HepG2 (cell line): ENCODE measurements at regions not wholly inside any gene's neighbourhood (a gene's known extent, or its start where the extent isn't known, plus 50 kb on each side); places are given as distances from the start of the nearest gene placed in this dataset.

ENCODE experiments used
- HNF1A ChIP-seq, 2 experiments: sonication (generic) in 1 of 2; formaldehyde crosslinking in 1 of 2; IDR thresholded peaks; 2 replicates each; pipeline versions ENCODE4 v1.4.0 to v1.6.1; 2016 to 2020; ENCODE audit warnings: borderline replicate concordance in 1 of 2, low read depth in 1 of 2, mild to moderate bottlenecking in 1 of 2, missing genetic modification reagents in 1 of 2
- KAT7 ChIP-seq: IDR thresholded peaks from 2 replicates; pipeline ENCODE4 v1.6.1; 2018; ENCODE audit warnings: borderline replicate concordance, missing compliant biosample characterization
- RBFOX2 ChIP-seq: fragments of 200-400 bp; formaldehyde crosslinking; IDR thresholded peaks from 2 replicates; pipeline ENCODE4 v1.6.1; 2017; ENCODE audit warnings: low read depth, mild to moderate bottlenecking, low read length
- RCOR2 ChIP-seq: IDR thresholded peaks from 2 replicates; pipeline ENCODE4 v1.6.1; 2016; ENCODE audit warnings: missing biosample characterization, missing genetic modification reagents
- RXRB ChIP-seq: IDR thresholded peaks from 2 replicates; pipeline ENCODE4 v1.6.1; 2016; ENCODE audit warnings: borderline replicate concordance, missing genetic modification reagents, missing compliant biosample characterization
- ZNF546 ChIP-seq: sonication (generic); formaldehyde crosslinking; conservative IDR thresholded peaks from 2 replicates; pipeline ENCODE4 v1.8.1; 2023; ENCODE audit warnings: mild to moderate bottlenecking, missing genetic modification reagents
- ZNF597 ChIP-seq: sonication (generic); formaldehyde crosslinking; IDR thresholded peaks from 2 replicates; pipeline ENCODE4 v1.5.0; 2020; ENCODE audit warnings: missing genetic modification reagents
- ZNF761 ChIP-seq: sonication (generic); formaldehyde crosslinking; conservative IDR thresholded peaks from 2 replicates; pipeline ENCODE4 v1.4.0; 2020; ENCODE audit warnings: mild to moderate bottlenecking, missing genetic modification reagents
- ZNF773 ChIP-seq: sonication (generic); formaldehyde crosslinking; IDR thresholded peaks from 2 replicates; pipeline ENCODE4 v1.4.0; 2020; ENCODE audit warnings: missing genetic modification reagents, borderline replicate concordance
- TF ChIP-seq, protein P1 (sequence below): sonication (generic); formaldehyde crosslinking; IDR thresholded peaks from 2 replicates; pipeline ENCODE4 v1.8.1; 2023; ENCODE audit warnings: mild to moderate bottlenecking, missing genetic modification reagents, borderline replicate concordance

GRCh38 chr11:11036185-11036847 is 178.5 kb upstream of the ZBED5 start (continued):
- no peak for TF ChIP-seq HNF1A (IDR thresholded peaks at IDR 0.05; ENCODE audit: low read depth)
- no peak for TF ChIP-seq HNF1A (CRISPR knock-in tag; IDR thresholded peaks at IDR 0.05; ENCODE audit: borderline replicate concordance)
- no peak for TF ChIP-seq RCOR2 (CRISPR knock-in tag)
- no peak for TF ChIP-seq RXRB (CRISPR knock-in tag)
- TF ChIP-seq ZNF546 (CRISPR knock-in tag) = no peak
- no peak for TF ChIP-seq RBFOX2
- no peak for TF ChIP-seq ZNF773 (CRISPR knock-in tag)
- TF ChIP-seq, protein P1, sequence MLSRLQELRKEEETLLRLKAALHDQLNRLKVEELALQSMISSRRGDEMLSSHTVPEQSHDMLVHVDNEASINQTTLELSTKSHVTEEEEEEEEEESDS (CRISPR knock-in tag) = no peak
- TF ChIP-seq KAT7 (CRISPR knock-in tag) = no peak
- no peak for TF ChIP-seq ZNF761
- no peak for TF ChIP-seq ZNF597 (CRISPR knock-in tag)
